ENCODE measurements at regions not wholly inside any gene's neighbourhood (a gene's known extent, or its start where the extent isn't known, plus 50 kb on each side); places are given as distances from the start of the nearest gene placed in this dataset.
A peak's percentile ranks its signal among the peaks of the same experiment; 100 is the strongest.
"Not testable (repeated sequence)": the region's sequence is repeated elsewhere in the genome, so short reads cannot be mapped to it uniquely, and the experiment has no call there.

DNA sequence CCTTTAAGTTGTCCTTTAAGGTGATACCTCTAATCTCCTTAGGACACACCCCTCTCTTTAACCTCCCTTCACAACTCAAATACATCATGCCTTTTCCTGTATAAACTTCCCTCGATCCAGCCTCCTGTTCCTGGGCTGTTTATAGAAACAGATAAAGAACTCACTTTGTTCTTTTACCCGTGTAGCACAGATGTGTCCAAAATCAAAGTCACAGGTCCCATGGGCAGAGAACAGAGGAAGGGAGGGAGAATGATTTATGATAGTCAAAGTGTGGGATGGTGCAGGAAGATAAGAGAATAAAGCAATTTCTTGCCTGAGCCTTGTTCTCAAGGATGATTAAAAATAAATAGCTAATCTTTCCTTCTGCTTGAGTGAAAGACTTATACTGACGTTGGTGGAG, 50.3 kb upstream of the CABCOCO1 start:
- DNase-seq = no peak

DNA sequence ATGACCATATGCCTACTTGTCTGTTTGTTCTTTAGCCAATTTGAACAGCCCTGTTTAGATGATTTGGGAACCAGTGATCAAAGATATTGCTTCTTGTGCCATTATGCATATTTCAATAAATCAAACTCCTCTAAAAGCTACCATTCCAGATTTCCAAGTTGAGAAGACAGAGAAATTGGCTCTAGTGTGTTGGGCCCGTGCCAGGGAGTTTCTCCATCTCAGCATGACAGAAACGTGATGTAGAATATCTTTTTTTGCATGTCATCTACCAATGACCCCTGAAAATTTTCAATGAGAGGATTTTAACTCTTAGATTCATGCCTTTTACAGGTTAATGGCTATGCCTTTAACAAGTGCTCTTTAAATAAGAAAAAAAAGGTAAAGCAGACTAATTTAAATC, 50.7 kb upstream of the CABCOCO1 start:
- no peak for DNase-seq

DNA sequence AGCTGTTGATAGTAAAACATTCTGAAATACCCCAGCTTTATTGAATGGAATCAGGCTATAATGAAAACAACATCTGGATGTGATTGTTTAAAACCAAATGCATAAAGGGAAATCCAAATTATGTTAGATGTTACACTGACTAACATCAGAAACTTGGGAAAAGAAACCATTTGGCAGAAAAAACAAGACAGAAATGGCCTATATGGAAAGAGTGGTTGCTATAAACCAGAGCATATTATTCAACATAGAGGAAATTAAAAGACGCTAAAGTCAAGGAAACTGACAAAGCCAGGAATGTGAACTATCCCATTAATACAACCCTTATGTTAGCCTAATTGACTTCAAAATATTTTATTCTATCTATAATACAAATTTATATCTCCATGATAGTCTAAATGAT, 53.0 kb upstream of the CABCOCO1 start:
- no peak for DNase-seq

DNA sequence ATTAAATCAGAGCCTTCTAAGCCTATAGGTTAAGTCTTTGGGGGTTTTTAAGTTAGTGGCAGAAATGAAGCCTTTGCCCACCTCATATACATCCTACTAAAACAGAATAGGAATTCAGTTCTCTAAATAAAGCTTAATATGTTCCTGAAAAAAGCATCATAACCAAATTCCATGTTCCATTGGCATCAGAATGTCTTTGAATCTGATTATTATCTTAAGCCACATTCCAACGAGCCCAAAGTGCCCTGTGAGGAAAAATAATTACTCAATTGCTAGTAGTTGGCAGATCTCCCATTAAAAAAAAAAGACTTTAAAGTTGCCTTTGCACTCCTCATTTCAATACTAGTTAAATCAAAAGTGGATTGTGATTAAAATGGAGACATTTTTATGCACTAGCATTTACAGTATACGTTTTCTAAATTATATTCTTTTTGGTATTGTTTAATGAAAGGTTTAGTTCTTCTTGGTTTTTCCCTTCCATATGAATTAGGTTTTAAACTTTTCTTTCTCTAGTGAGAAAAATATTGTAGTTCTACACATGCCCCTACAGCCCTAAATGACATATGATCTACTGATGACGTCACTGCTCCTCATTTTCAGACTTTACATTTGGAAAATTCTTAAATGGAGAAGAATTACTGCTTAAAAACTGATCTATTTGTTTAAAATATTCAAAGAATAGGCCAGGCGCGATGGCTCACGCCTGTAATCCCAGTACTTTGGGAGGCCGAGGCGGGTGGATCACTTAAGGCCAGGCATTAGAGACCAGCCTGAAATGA, 54.3 kb upstream of the CABCOCO1 start:
- no peak for DNase-seq

DNA sequence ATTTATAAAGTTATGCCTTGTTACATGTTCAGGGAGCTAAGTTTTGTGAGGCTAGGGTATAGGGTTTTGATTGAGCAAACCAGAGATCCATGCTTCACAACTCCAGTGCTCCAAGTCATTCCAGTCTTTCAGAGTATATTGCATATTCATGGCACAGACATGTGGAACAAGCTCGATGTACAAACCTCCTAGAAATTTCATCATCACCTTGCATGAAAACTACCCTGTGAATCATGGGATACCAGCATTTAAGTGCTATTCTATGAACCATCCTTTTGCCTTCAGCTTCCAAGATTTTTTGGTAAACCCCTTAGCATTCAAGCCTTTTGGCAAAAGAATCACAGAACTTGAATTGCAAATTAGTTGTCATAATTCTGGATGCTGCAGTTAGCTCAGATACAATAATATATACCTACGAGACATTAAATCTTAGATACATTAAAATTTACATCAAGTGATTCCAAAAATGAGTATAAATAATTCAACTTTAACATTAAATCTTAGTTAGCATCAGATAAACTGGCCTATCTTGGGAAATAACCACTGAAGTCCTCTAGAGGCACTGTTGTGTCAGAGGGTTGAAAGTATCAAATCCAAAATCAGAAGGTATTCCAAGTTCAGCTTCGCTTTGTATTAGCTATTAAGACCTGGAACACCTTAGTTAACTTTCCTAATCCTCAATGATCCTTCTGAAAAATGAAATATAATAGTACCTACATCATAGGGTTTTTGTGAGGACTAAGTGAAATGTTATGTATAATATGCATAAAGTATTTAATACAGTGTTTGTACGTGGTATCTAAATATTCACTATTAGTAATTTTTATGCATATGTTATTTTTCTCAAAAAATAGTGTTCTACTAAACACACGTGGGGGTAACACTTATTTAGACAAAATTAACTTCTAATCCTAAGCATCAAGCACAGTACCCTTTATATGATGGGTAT, 55.5 kb upstream of the CABCOCO1 start:
- peak; percentile 11 for DNase-seq

DNA sequence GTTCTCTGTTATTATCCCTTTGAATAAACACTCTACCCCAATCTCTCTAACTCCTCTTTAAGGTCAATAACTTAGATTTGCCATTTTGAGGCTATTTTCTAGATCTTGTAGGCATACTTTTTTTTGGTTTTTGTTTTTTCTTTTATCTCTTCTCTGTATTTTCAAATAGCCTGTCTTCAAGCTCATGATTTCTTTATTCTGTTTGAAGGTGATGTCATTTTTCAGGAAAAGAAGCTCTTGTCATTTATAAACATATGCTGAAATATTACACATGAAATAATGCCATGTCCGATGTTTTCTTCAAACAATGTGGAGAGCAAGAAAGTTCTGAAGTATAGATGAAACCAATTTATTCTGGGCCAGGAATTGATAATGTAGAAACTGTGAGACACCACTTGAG, 57.5 kb upstream of the CABCOCO1 start:
- DNase-seq = no peak

DNA sequence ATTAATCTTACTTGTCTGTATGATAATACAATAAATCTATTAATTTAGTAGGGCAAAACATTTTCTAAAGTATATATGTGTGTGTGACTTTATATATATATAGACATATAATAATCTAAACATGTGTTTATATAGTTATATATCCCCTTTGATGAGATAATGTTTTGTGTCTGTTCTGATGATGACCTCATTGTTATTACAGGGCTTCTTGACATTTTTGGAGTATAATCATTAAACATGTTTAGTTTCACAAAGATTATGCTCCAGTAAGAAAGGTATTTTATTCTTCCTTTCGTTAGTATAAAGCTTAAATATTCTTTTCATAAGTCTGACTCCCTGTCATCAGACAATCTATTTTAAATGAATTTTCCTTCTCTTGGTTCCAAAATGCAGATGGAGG, 62.3 kb upstream of the CABCOCO1 start:
- DNase-seq = no peak

DNA sequence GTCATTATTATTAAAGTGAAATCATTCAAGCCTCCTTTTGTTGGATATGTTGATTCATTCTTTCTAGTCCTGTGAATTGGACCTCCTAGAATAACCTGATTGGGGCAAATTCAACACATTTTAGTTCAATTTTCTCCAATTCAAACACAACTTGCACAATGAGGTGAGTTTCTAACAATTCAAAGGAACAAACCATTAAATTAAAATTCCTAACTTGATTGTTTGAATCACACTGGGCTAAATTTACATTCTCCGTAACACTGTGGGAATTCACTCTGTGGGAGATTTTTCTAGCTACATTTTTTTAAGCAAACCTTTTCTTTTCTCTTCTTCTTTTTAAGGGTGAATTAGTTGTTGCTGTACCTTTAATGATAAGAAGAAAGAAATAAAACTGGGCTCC, 68.3 kb upstream of the CABCOCO1 start:
- DNase-seq = no peak

DNA sequence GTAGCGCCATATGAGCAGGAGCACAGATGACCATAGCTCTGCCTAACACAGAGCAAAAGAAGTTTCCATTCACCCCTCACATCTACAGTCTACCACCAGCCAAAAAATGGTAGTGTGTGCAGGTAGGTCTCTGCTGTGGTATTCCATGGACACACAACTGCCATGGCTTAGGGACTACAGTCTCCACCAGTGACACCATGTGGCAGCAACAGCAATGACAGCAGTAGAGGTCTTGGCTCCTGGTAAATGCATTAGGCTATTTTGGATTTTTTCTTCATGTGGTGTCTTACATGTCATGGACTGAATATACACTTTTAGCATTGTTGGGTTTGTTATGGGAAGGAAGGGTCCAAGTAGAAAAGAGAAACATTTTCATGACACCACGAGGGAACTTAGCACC, 70.1 kb upstream of the CABCOCO1 start:
- no peak for DNase-seq

DNA sequence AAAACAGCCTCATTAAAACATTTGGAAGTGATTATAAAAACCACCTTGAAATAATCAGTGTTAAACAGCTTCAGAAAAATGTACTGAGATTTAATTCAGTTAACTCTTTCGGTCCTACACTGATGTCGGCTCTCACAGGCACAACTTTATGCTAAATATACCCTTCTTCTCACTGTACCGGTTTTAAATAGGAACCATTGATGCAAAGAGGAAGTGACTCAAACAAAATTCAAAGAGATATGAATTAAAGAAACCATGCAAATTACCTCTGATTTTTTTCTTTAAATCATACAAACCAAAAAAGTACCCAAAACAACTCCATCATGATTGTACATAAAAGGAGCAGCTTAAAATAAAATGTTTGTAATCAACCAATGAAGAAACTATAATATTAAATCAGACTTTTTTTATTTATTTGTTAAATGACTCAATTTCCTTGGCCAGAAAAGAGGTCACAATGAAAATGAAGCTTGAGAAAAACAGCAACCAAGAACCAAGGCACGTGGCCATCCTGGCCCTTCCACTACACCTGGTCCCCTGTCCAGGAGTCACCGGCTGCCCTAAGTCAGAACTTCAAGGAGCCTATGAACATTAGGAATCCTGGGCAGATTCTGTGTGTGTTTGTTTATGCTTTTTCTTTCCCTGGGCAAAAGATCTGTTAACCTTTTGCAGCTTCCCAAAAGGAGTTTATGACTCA, 73.0 kb upstream of the CABCOCO1 start:
- DNase-seq = no peak

DNA sequence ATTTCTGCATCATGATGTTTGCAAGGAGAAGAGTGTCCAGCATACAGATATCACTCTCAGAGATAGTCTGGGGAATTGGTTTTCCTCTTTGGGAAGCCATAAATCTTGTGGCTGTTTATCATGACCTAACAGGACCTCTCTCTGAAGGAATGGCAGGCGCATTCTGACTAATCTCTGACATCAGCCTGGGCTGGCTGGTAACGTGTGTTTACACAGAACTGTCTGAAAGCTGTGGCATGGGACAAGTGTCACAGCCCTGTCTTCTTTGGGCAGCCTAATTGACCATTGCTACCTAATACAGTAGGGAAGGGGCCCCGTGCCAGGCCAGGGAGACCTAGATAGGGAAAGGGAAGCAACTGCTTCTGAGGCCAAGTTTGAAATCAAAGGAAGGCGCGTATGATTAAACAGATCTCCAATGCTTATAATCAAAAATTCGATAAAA, 73.9 kb upstream of the CABCOCO1 start:
- DNase-seq = no peak

DNA sequence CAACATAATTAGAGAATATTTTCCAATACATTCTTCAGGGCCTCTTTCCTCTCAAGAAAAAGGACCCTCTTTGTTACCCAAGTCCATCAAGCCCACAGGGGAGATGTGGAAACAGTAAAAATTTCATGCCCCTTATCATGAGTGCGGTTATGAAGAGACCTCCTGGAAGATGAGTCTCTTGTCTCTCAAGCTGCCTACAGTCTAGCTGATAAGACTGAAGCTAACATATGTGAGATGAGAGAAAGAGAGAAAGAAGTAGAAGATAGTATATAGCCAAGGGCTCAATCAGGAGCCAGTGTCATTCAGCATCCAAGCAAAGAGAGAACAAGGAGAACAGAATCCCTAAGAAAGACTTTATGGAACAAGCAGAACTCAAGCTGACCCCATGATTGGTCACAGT, 75.9 kb upstream of the CABCOCO1 start:
- DNase-seq = no peak

DNA sequence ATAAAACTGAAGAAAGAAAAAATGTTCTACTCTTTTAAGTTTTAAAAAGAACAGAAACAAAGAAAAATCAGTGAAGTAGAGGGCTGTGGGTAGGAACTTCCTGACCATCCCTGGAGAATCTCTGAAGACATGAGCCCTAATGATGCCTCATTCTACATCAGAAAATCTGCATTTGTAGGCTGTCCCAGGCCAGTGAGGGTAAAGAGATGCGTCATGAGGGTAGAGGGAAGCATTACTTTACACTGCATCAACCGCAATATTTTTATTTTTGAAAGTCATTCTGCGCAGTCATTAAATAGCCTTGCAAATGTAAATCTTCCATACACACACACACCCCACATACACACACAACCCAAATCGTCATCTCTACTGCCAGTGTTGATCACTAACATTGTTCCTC, 82.1 kb upstream of the CABCOCO1 start:
- DNase-seq = no peak

DNA sequence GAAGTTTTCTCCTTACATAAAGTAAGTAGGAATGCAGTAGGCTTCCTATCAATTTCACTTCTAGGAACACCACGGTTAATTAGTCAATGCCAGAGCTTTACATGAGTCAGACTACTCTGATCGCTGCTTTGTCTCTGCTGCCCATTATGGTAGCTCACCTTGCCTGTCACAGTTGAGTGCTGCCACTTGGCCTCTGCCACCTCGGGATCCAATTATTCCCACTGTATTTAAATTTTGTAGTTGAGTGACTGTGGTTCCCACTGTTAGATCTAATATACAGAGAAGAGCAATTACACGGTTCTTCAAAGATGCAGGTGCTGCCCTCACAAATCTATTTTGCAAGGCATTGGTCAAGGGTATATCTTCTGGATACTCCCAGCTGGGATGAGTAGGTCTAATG, 92.5 kb upstream of the CABCOCO1 start:
- DNase-seq = not testable (repeated sequence)

DNA sequence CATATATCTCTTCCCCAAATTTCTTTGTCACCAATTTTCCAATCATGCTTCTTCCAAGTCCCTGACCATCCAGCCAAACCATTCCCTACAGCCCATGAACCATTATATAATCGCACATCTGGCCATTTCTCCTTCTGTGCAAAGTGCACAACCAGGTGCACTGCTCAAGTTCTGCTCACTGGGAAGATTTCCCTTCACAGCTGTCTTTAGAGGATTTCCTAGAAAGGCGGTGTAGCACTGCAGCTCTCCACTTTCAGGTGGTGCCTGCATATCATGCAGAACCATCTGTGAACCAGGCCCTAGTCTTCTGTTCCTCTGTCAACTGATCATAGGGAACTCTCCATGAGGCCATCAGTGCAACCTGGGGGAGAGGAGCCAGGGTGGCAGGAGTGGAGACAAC, 95.0 kb upstream of the CABCOCO1 start:
- DNase-seq = no peak

DNA sequence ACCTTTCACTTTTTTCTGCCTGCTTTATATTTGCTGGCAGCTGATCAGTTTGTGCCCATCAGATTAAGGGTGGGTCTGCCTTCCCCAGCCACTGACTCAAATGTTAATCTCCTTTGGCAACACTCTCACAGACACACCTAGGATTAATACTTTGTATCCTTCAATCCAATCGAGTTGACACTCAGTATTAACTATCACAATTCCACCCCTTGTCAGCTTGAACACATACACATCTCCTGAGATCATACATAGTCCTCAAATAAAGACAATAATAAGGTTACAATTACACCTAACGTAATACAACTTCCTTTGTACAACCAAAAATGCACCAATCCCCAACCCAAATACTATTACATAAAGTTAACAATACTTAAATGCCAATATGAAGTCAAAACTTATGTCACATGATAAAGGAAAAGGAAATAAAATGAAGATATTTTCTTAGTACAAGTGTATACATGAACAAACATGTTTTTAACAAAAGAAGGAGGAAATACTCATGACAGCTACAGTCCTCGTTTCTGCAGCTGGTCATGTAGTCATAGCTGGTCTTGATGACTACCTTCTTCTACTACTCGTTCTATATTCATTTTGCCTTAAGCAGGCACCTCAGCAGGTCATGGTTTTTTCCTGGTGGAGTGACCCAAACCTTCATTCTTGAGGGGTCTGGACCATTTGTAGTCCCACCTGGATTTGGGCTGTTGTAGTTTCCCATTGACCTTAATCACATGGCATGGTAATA, 96.7 kb upstream of the CABCOCO1 start:
- DNase-seq = no peak

DNA sequence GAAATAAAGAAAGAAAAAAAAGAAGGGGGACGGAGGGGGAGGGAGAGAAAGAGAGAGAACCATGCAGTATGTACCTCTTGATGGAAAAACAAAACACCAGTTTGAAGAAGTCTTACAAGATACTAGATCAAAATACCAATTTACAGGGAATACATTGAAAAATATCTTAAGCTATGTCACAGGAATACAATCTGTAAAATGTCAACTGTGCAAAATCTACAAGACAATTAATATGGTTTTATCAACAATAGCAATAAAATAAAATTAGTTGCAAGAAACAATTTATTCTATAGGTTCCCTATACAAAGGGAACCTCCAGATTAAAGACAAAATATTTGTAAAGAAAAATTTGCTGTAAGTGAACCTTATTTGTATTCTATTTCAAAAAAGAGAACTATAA, 98.3 kb upstream of the CABCOCO1 start:
- DNase-seq = no peak

DNA sequence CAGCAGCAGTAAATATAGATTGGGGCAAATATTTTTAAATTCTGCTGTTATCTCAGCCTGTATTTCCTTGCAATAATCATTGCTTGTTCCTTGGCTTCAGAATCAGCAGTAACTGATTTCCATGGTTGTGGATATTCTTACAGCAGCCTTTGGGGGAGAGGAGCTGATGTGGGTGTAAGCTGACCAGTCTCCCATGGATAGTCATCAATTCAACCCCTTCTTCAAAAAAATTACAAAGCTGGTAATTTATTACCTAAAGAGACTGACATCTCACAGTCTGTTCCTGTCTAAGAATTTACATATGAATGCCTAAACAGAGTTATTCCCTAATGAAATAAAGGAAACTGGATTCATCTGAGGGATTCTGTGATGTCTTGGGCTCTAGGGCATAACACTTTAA, 103.1 kb upstream of the CABCOCO1 start:
- DNase-seq = no peak

DNA sequence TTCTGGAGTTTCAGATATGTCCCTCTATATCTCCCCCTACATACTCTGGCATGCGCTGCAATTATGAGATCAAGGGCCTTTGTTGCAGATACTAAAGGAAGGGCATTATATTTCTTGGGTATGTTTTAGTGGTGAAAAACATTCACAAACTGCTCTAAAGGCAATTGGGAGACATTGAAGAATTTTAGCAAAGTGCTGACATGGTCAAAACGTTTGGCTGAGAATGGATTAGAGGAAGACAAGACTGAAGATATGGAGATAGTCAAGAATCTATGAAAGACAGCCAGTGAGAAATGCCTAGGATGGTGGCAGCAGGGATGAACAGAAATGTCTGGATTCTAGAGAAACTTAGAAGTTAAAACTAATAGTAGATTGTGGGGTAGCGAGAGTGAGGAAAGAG, 104.5 kb upstream of the CABCOCO1 start:
- no peak for DNase-seq

DNA sequence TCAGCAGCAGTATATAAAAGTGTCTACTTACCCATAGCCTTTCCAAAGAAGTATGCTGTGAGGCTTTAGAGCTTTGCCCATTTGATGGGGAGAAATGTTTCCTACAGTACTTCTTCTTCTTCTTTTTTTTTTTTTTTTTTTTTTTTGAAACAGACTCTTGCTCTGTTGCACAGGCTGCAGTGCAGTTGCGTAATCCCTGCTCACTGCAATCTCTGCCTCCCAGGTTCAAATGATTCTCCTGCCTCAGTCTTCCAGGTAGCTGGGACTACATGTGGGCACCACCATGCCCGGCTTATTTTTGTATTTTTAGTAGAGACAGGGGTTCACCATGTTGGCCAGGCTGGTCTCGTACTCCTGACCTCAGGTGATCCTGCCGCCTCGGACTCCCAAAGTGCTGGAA, 101.7 kb upstream of the TMEM26 start:
- DNase-seq = no peak

DNA sequence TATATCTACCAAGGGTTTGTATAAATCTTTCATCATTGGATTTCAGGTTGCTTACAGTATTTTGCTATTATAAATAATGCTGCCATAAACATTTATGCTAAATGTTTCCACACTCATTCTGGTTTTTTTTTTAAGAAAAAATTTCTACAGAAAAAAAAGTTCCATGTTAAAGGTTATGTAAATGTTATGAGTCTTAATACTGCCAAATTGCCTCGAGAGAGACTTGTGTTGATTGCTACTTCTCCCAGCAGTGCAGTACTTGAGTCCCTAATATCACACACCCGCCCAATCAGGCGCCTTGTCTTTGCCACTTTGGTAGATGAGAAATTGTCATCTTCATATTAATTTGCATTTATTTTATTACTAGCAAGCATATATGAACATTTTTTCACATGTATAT, 96.7 kb upstream of the TMEM26 start:
- no peak for DNase-seq

DNA sequence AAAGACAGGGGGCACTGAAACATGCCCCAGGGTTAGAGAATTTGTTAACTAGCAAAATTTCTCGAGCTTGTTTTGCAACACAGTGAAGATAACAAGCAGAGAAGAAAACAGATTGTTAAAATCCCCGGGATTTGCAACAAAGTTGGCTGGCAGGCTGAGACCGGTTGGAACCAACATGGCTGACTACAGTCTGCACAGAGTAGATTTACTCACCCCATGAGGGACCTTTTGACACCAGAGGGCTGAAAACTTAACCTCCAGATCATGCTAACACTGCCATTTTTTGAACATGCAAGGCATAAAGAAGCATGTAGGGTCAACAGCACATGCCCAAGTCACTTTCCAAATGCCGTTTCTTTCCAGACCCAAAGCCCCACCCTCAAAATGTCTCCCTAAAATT, 95.2 kb upstream of the TMEM26 start:
- DNase-seq = no peak

DNA sequence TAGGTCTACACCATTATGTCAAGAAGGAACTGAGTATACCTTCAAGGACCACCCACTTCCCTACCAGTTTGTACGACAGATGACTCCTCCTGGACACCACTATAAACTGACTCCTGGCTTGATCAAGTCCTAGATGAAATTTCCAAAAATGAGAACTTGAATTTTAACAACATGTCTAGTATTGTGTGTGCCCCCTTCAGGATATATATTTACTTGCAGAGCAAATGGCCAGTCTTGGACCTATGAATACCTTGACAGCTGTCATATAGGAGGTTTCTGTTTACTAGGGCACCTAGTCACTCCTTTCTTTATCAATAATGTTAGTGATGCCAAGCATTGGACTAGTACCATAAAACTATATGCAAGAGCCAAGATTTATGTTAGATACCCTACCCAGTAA, 94.1 kb upstream of the TMEM26 start:
- DNase-seq = no peak

All from NCI-H1092 treated with DMSO at 0.1 percent for 48 hours (cell line).